SU-DHL-6 (cell line): ENCODE measurements at regions not wholly inside any gene's neighbourhood (a gene's known extent, or its start where the extent isn't known, plus 50 kb on each side); places are given as distances from the start of the nearest gene placed in this dataset.

Source experiments
- H2AFZ ChIP-seq: fragments of 200-600 bp; sonication (generic); 2 replicates; pipeline ENCODE4 v1.6.1; 2014; ENCODE audit warnings: low read depth, mild to moderate bottlenecking, moderate library complexity, mixed read lengths, antibody characterized with exemption, low read length; ENCODE audit not compliant: severe bottlenecking
- H3F3A ChIP-seq: fragments of 200-600 bp; shearing (Covaris generic); 2 replicates; pipeline ENCODE4 v1.6.0; 2016; ENCODE audit warnings: antibody characterized with exemption, mild to moderate bottlenecking; ENCODE audit not compliant: insufficient read depth
- H3K27ac ChIP-seq: fragments of 200-600 bp; sonication (generic); 2 replicates; pipeline ENCODE4 v1.5.1; 2016; ENCODE audit warnings: low read depth, mild to moderate bottlenecking, low read length, moderate library complexity, mixed read lengths
- H3K27me3 ChIP-seq: fragments of 200-600 bp; sonication (generic), shearing (Covaris generic); 2 replicates; pipeline ENCODE4 v1.6.0; 2014; ENCODE audit warnings: mild to moderate bottlenecking, low read length
- H3K36me3 ChIP-seq: fragments of 200-600 bp; sonication (generic); 2 replicates; pipeline ENCODE4 v1.6.1; 2014; ENCODE audit warnings: mild to moderate bottlenecking, low read length, mixed read lengths
- H3K4me2 ChIP-seq: fragments of 300-600, 200-600 bp; shearing (Covaris generic), sonication (generic); 2 replicates; pipeline ENCODE4 v1.6.0; 2014; ENCODE audit warnings: low read length, low read depth, mild to moderate bottlenecking; ENCODE audit not compliant: poor library complexity, severe bottlenecking
- H3K4me3 ChIP-seq: fragments of 200-600 bp; sonication (generic); 2 replicates; pipeline ENCODE4 v1.5.1; 2014; ENCODE audit warnings: antibody characterized with exemption, low read length, mild to moderate bottlenecking, mixed read lengths; ENCODE audit not compliant: insufficient read depth, poor library complexity, severe bottlenecking
- H3K79me2 ChIP-seq: fragments of 200-600 bp; sonication (generic); 2 replicates; pipeline ENCODE4 v1.6.1; 2014; ENCODE audit warnings: mild to moderate bottlenecking, low read length, moderate library complexity; ENCODE audit not compliant: insufficient read depth
- H3K9ac ChIP-seq: fragments of 200-600 bp; sonication (generic); 2 replicates; pipeline ENCODE4 v1.7.0; 2014; ENCODE audit warnings: mild to moderate bottlenecking, low read length
- H3K9me2 ChIP-seq: fragments of 200-600 bp; sonication (generic); replicated peaks from 2 replicates; pipeline ENCODE4 v1.6.1; 2014; ENCODE audit warnings: low read length; ENCODE audit not compliant: insufficient read depth
- H3K9me3 ChIP-seq: fragments of 200-600 bp; sonication (generic); 2 replicates; pipeline ENCODE4 v1.6.1; 2014; ENCODE audit warnings: low read length, mixed read lengths; ENCODE audit not compliant: insufficient read depth
- H4K20me1 ChIP-seq: fragments of 200-600 bp; sonication (generic); 2 replicates; pipeline ENCODE4 v1.6.1; 2014; ENCODE audit warnings: low read depth, mild to moderate bottlenecking, antibody characterized with exemption, low read length, moderate library complexity, mixed read lengths
- EZH2phosphoT487 ChIP-seq: fragments of 200-600 bp; sonication (generic), shearing (Covaris generic); conservative IDR thresholded peaks from 2 replicates; pipeline ENCODE4 v1.6.1; 2018; ENCODE audit warnings: mild to moderate bottlenecking, antibody characterized with exemption, low read length, moderate library complexity, mixed read lengths
- TF ChIP-seq, protein P1 (sequence below): fragments of 200-600 bp; sonication (generic); IDR thresholded peaks from one replicate; pipeline ENCODE4 v1.5.1; 2017; ENCODE audit warnings: antibody characterized with exemption, mild to moderate bottlenecking, low read length, moderate library complexity; ENCODE audit not compliant: insufficient read depth, poor library complexity, severe bottlenecking

DNA sequence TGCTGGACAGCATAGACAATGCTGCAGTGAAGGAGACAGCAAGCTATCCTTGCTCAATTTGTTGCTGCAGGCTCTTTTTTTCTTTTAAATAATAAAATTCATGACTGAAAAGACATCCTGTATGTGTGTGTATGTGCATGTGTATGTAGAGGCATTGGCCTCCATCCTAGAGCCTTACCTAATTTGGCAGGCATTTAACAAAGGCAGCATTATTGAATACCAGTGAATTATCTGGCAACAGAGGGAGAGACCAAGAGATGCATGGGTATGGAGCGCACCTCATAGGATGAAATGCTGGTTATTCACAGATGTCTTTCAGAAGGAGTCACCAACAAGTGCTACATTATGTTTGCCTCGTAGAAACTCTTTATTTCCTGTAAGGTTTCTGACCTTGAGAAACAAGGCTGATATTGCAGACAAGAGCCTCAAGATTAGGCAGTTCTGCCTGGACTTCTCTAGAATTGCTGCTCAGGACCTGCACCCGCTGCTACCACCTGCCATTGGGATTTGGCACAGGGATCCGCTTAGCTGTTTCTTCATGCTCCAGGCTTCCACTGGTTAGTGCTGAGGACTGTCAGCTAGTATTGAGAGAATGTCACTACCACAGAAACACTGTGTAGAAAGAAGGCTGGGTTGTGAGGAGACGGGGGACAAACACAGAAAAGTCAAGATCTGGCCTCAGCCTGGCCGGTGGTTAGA lies 247.7 kb upstream of the RFX3 start:
- no peaks in the 10 kb centered on the region for H3K36me3 ChIP-seq
- no peak overlapping the region for H3K4me3 ChIP-seq
- H2AFZ ChIP-seq = no peak overlapping the region
- H3K27ac ChIP-seq = no peak overlapping the region
- H3K9ac ChIP-seq = no peak overlapping the region
- no peaks in the 10 kb centered on the region for H3F3A ChIP-seq
- no peaks in the 10 kb centered on the region for H3K9me3 ChIP-seq
- H3K27me3 ChIP-seq = no peaks in the 10 kb centered on the region
- no peak overlapping the region for H3K4me2 ChIP-seq
- H3K9me2 ChIP-seq = 0 out of 2 replicates have a peak, but pooled peaks cover 3% of the 10 kb centered on the region
- no peaks in the 10 kb centered on the region for H3K79me2 ChIP-seq
- no peaks in the 10 kb centered on the region for H4K20me1 ChIP-seq
- no peak for TF ChIP-seq EZH2phosphoT487
- TF ChIP-seq, protein P1, sequence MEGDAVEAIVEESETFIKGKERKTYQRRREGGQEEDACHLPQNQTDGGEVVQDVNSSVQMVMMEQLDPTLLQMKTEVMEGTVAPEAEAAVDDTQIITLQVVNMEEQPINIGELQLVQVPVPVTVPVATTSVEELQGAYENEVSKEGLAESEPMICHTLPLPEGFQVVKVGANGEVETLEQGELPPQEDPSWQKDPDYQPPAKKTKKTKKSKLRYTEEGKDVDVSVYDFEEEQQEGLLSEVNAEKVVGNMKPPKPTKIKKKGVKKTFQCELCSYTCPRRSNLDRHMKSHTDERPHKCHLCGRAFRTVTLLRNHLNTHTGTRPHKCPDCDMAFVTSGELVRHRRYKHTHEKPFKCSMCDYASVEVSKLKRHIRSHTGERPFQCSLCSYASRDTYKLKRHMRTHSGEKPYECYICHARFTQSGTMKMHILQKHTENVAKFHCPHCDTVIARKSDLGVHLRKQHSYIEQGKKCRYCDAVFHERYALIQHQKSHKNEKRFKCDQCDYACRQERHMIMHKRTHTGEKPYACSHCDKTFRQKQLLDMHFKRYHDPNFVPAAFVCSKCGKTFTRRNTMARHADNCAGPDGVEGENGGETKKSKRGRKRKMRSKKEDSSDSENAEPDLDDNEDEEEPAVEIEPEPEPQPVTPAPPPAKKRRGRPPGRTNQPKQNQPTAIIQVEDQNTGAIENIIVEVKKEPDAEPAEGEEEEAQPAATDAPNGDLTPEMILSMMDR = no peak

DNA sequence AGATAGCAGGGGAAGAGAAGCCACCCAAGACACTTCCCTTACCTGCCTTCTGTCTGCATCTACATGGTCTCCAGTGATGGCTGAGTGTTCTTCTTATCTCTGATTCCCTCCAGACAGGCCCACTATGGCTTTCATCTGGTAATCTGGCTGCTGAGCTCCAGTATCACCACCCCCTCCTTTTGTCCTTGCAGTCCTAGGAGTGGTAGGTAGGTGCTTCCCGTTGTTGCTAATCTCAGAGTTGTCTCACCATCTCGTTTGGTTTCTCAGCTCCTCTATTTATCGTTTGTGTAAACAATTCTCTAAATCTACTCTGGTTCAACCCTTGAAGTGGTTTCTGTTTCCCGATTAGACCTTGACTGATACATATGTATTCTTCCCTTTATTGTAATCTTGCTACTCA lies 243.8 kb upstream of the RFX3 start:
- no peaks in the 10 kb centered on the region for H3F3A ChIP-seq
- H3K36me3 ChIP-seq = no peaks in the 10 kb centered on the region
- no peaks in the 10 kb centered on the region for H3K9me2 ChIP-seq
- no peaks in the 10 kb centered on the region for H3K9me3 ChIP-seq
- H3K4me2 ChIP-seq = no peak overlapping the region
- no peak overlapping the region for H3K27ac ChIP-seq
- no peak overlapping the region for H3K4me3 ChIP-seq
- no peak overlapping the region for H2AFZ ChIP-seq
- no peaks in the 10 kb centered on the region for H3K79me2 ChIP-seq
- H3K9ac ChIP-seq = no peak overlapping the region
- no peaks in the 10 kb centered on the region for H4K20me1 ChIP-seq
- TF ChIP-seq, protein P1 = no peak
- TF ChIP-seq EZH2phosphoT487 = no peak
- no peaks in the 10 kb centered on the region for H3K27me3 ChIP-seq

DNA sequence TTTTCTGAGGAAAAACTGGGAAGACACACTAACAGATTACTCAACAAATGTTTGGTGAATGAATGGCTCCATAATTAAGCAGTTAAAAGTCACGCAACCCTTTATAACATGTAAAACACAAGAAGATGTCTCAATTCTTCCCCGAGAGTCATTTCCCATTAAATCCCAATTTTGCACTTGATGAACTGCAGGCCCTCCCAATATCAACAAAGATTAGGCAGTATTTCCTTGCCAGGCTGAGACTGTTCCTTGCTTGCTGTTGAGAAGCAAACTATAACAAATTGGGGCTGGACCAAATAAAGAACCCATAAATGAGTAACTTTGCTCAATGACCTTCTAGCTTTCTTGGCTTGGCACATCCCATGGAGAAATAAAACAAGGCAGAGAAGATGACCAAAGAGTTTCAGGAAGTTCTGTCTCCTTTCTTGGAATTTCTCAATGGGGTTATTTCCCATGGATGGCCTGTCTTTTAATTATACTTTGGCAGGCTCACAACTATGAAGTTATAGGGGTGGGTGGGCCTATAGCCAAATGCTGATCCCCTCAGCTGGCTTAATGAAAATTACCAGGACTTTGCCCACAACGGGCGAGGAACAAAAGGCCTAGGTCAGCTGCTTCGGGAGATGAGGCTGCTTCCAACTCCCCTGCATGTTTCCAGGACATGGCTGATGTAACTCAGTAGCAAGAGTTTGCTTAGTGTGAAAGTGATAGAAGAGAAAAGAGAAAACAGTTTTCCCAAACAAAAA lies 243.1 kb upstream of the RFX3 start:
- Histone ChIP-seq H3K4me3 (no peak overlapping the region), H3K36me3 (no peaks in the 10 kb centered on the region), H3K4me2 (no peak overlapping the region), H3K27me3 (no peaks in the 10 kb centered on the region), H3K9me2 (no peaks in the 10 kb centered on the region), H3F3A (no peaks in the 10 kb centered on the region), H3K79me2 (no peaks in the 10 kb centered on the region), H2AFZ (no peak overlapping the region), H4K20me1 (no peaks in the 10 kb centered on the region), H3K27ac (no peak overlapping the region), H3K9ac (no peak overlapping the region), H3K9me3 (no peaks in the 10 kb centered on the region)
- TF ChIP-seq EZH2phosphoT487 = no peak
- TF ChIP-seq, protein P1 = no peak
